DOHH2 (cell line): ENCODE measurements at regions not wholly inside any gene's neighbourhood (a gene's known extent, or its start where the extent isn't known, plus 50 kb on each side); places are given as distances from the start of the nearest gene placed in this dataset.

Experiments used
- CTCF ChIP-seq: fragments of 200-600 bp; sonication (generic); IDR thresholded peaks from one replicate; pipeline ENCODE4 v1.5.1; 2014; ENCODE audit warnings: antibody characterized with exemption, mild to moderate bottlenecking, low read depth, low read length; ENCODE audit not compliant: poor library complexity, severe bottlenecking
- EZH2phosphoT487 ChIP-seq: fragments of 200-600 bp; sonication (generic); IDR thresholded peaks from 2 replicates; pipeline ENCODE4 v1.6.1; 2017; ENCODE audit warnings: borderline replicate concordance, mild to moderate bottlenecking, antibody characterized with exemption, low read length, moderate library complexity, mixed read lengths

- TF ChIP-seq CTCF: no peak
- no peak for TF ChIP-seq EZH2phosphoT487
Measured at GRCh38 chr10:34911661-34912205, 96.6 kb upstream of the PARD3 start.
